PC-9 (cell line): ENCODE measurements at regions not wholly inside any gene's neighbourhood (a gene's known extent, or its start where the extent isn't known, plus 50 kb on each side); places are given as distances from the start of the nearest gene placed in this dataset.
"Not testable (repeated sequence)": the region's sequence is repeated elsewhere in the genome, so short reads cannot be mapped to it uniquely, and the experiment has no call there.

ENCODE experiments used
- BruUV-seq: library from RNA; stranded (reverse); fragments of 400-500 nt; replicated peaks from 2 replicates; lab custom pipeline; 2021; lab: Mats Ljungman, UMichigan
- CTCF ChIA-PET: fragments of 300-600 bp; sonication (Branson Sonifier 250); formaldehyde crosslinking; loops from one replicate; lab custom pipeline; 2022; ENCODE audit warnings: antibody characterized with exemption; lab: Charles Lee
- POLR2A ChIA-PET: fragments of 300-600 bp; sonication (Branson Sonifier 250); formaldehyde crosslinking; loops from one replicate; lab custom pipeline; 2022; ENCODE audit warnings: antibody characterized with exemption; ENCODE audit not compliant: unreplicated experiment; lab: Charles Lee
- DNase-seq, 2 experiments: peaks; one replicate each; pipeline versions ENCODE4 v3.0.0 to v3.0.0-alpha.2; 2015 to 2022; ENCODE audit warnings: mixed read lengths in 1 of 2
- H2AFZ ChIP-seq: fragments of 200-600 bp; sonication (generic); 2 replicates; pipeline ENCODE4 v1.8.1; 2017; ENCODE audit warnings: antibody characterized with exemption
- H3F3A ChIP-seq: fragments of 200-600 bp; sonication (generic); 2 replicates; pipeline ENCODE4 v1.8.1; 2017; ENCODE audit warnings: antibody characterized with exemption, mild to moderate bottlenecking, low read depth; ENCODE audit not compliant: insufficient read depth
- H3K27ac ChIP-seq: fragments of 200-600 bp; sonication (generic); 2 replicates; pipeline ENCODE4 v1.6.1; 2016; ENCODE audit warnings: mixed run types
- H3K27me3 ChIP-seq: fragments of 200-600 bp; sonication (generic); 2 replicates; pipeline ENCODE4 v1.6.1; 2016; ENCODE audit warnings: low read depth, mixed run types; ENCODE audit not compliant: insufficient read depth
- H3K36me3 ChIP-seq: fragments of 200-600 bp; sonication (generic); 2 replicates; pipeline ENCODE4 v1.6.1; 2016; ENCODE audit warnings: low read depth, mixed run types
- H3K4me1 ChIP-seq: fragments of 200-600 bp; sonication (generic); replicated peaks from 2 replicates; pipeline ENCODE4 v1.6.1; 2016; ENCODE audit warnings: mixed run types; ENCODE audit not compliant: insufficient read depth
- H3K4me2 ChIP-seq: fragments of 200-600 bp; sonication (generic); 2 replicates; pipeline ENCODE4 v1.6.1; 2017; ENCODE audit warnings: mixed run types
- H3K4me3 ChIP-seq: fragments of 200-600 bp; sonication (generic); 2 replicates; pipeline ENCODE4 v1.6.1; 2016; ENCODE audit warnings: mixed run types
- H3K79me2 ChIP-seq: fragments of 200-600 bp; sonication (generic); 2 replicates; pipeline ENCODE4 v1.6.1; 2017; ENCODE audit warnings: low read depth, mixed run types
- H3K9me2 ChIP-seq: fragments of 200-600 bp; sonication (generic); 2 replicates; pipeline ENCODE4 v1.8.1; 2017; ENCODE audit warnings: mild to moderate bottlenecking; ENCODE audit not compliant: insufficient read depth
- H3K9me3 ChIP-seq: fragments of 200-600 bp; sonication (generic); 2 replicates; pipeline ENCODE4 v1.8.1; 2016; ENCODE audit warnings: low read depth; ENCODE audit not compliant: insufficient read depth
- H4K20me1 ChIP-seq: fragments of 200-600 bp; sonication (generic); 2 replicates; pipeline ENCODE4 v1.8.1; 2017; ENCODE audit not compliant: insufficient read depth
- CTCF ChIP-seq: fragments of 200-600 bp; sonication (generic); conservative IDR thresholded peaks from 2 replicates; pipeline ENCODE4 v1.6.1; 2017; ENCODE audit warnings: mixed run types, antibody characterized with exemption, mild to moderate bottlenecking, moderate library complexity
- EZH2 ChIP-seq: fragments of 200-600 bp; sonication (generic); IDR thresholded peaks from 2 replicates; pipeline ENCODE4 v1.8.0; 2017; ENCODE audit warnings: antibody characterized with exemption, low read depth
- intact Hi-C: fragments of 100-400 bp; cut with micrococcal nuclease; formaldehyde crosslinking; loops from one replicate; pipeline ENCODE4 v1.10.0; 2022; ENCODE audit not compliant: unreplicated experiment

GRCh38 chr16:29107299-29107698 is 122.4 kb downstream of the LAT start:
- no peak for TF ChIP-seq CTCF
- TF ChIP-seq EZH2, result no peak
- no peaks in the 10 kb centered on the region for H3K9me3 ChIP-seq
- no peaks in the 10 kb centered on the region for H3K9me2 ChIP-seq
- H4K20me1 ChIP-seq, result no peaks in the 10 kb centered on the region
- peak in 1 of 2 experiments; percentile 73 for DNase-seq
- H3K79me2 ChIP-seq, result no peaks in the 10 kb centered on the region
- H3K4me3 ChIP-seq, result no peak overlapping the region
- H3F3A ChIP-seq, result no peaks in the 10 kb centered on the region
- intact Hi-C loops, result no loop called here
- no peak overlapping the region for H2AFZ ChIP-seq
- POLR2A ChIA-PET, result no interaction called here
- no peak overlapping the region for H3K27ac ChIP-seq
- H3K4me2 ChIP-seq, result peak overlapping the region; percentile 49
- H3K27me3 ChIP-seq, result peaks cover 11% of the 10 kb centered on the region
- CTCF ChIA-PET, result no interaction called here
- BruUV-seq, result no TSS peak
- no peaks in the 10 kb centered on the region for H3K4me1 ChIP-seq
- H3K36me3 ChIP-seq, result no peaks in the 10 kb centered on the region

- H3K27ac ChIP-seq, DNase-seq, H2AFZ ChIP-seq, CTCF ChIA-PET, POLR2A ChIA-PET, H3K9me2 ChIP-seq, H3K9me3 ChIP-seq, H4K20me1 ChIP-seq, H3K79me2 ChIP-seq, BruUV-seq, H3K4me1 ChIP-seq, intact Hi-C loops, H3K4me2 ChIP-seq, H3K36me3 ChIP-seq, H3K4me3 ChIP-seq, H3F3A ChIP-seq: not testable (repeated sequence)
- H3K27me3 ChIP-seq, result peaks cover 11% of the 10 kb centered on the region
These were observed 121.5 kb downstream of the LAT start for GRCh38 chr16:29106259-29106908.

GRCh38 chr16:29104600-29104999 is 119.7 kb downstream of the LAT start:
- H4K20me1 ChIP-seq, CTCF ChIA-PET, H3K4me3 ChIP-seq, H3K9me3 ChIP-seq, H3K4me2 ChIP-seq, BruUV-seq, POLR2A ChIA-PET, H3K36me3 ChIP-seq, H3K4me1 ChIP-seq, H2AFZ ChIP-seq, H3K9me2 ChIP-seq, intact Hi-C loops, H3K79me2 ChIP-seq, H3K27ac ChIP-seq, DNase-seq, H3F3A ChIP-seq: not testable (repeated sequence)
- peaks cover 11% of the 10 kb centered on the region for H3K27me3 ChIP-seq

- DNase-seq, intact Hi-C loops, H3K4me2 ChIP-seq, H3F3A ChIP-seq, CTCF ChIA-PET, H4K20me1 ChIP-seq, POLR2A ChIA-PET, H3K27ac ChIP-seq, H3K4me3 ChIP-seq, BruUV-seq, H3K79me2 ChIP-seq, H3K27me3 ChIP-seq, H3K4me1 ChIP-seq, H3K9me3 ChIP-seq, H3K9me2 ChIP-seq, H3K36me3 ChIP-seq, H2AFZ ChIP-seq: not testable (repeated sequence)
These were observed 113.1 kb downstream of the LAT start for GRCh38 chr16:29097965-29098364.
